PC-3 (cell line): ENCODE measurements at regions not wholly inside any gene's neighbourhood (a gene's known extent, or its start where the extent isn't known, plus 50 kb on each side); places are given as distances from the start of the nearest gene placed in this dataset.

Source experiments
- ATAC-seq: fragments of 200-7000 bp; cut with Tn5 transposase; 2 replicates; pipeline ENCODE4 v1.9.1; 2020; ENCODE audit warnings: mild to moderate bottlenecking, moderate library complexity
- BruUV-seq: library from RNA; stranded (reverse); fragments of 400-500 nt; replicated peaks from 2 replicates; lab custom pipeline; 2021; lab: Mats Ljungman, UMichigan
- CTCF ChIA-PET: fragments of 300-600 bp; sonication (Branson Sonifier 250); formaldehyde crosslinking; loops from one replicate; lab custom pipeline; 2022; ENCODE audit warnings: antibody characterized with exemption; lab: Charles Lee
- POLR2A ChIA-PET: fragments of 300-600 bp; sonication (Branson Sonifier 250); formaldehyde crosslinking; loops from one replicate; lab custom pipeline; 2022; ENCODE audit warnings: antibody characterized with exemption; ENCODE audit not compliant: unreplicated experiment; lab: Charles Lee
- DNase-seq: peaks from one replicate; pipeline ENCODE4 v3.0.0-alpha.2; 2015
- H2AFZ ChIP-seq: fragments of 300-600 bp; sonication (generic); 2 replicates; pipeline ENCODE4 v1.6.0; 2016; ENCODE audit warnings: antibody characterized with exemption, low read length
- H3F3A ChIP-seq: fragments of 300-600 bp; sonication (generic); one replicate; pipeline ENCODE4 v1.6.0; 2017; ENCODE audit warnings: antibody characterized with exemption, low read length, control low read depth, mild to moderate bottlenecking; ENCODE audit not compliant: unreplicated experiment
- H3K27ac ChIP-seq: fragments of 300-600 bp; sonication (generic); 2 replicates; pipeline ENCODE4 v1.5.1; 2016; ENCODE audit warnings: mild to moderate bottlenecking, low read length
- H3K27me3 ChIP-seq: fragments of 300-600 bp; sonication (generic); 2 replicates; pipeline ENCODE4 v1.6.1; 2016; ENCODE audit warnings: low read length, mixed read lengths
- H3K36me3 ChIP-seq: fragments of 300-600 bp; sonication (generic); 2 replicates; pipeline ENCODE4 v1.6.1; 2016; ENCODE audit warnings: low read depth, mixed run types, low read length, mixed read lengths
- H3K4me1 ChIP-seq: fragments of 300-600 bp; sonication (generic); 2 replicates; pipeline ENCODE4 v1.5.1; 2016; ENCODE audit warnings: low read length; ENCODE audit not compliant: insufficient read depth
- H3K4me2 ChIP-seq: fragments of 300-600 bp; sonication (generic); 2 replicates; pipeline ENCODE4 v1.6.0; 2016; ENCODE audit warnings: low read length
- H3K4me3 ChIP-seq: fragments of 300-600 bp; sonication (generic); 2 replicates; pipeline ENCODE4 v1.5.1; 2016; ENCODE audit warnings: mild to moderate bottlenecking, low read length, mixed read lengths
- H3K79me2 ChIP-seq: fragments of 300-600 bp; sonication (generic); 2 replicates; pipeline ENCODE4 v1.6.1; 2017; ENCODE audit warnings: low read length, mixed read lengths
- H3K9ac ChIP-seq: fragments of 300-600 bp; sonication (generic); 2 replicates; pipeline ENCODE4 v1.6.0; 2016; ENCODE audit warnings: mild to moderate bottlenecking, low read length
- H3K9me2 ChIP-seq: fragments of 300-600 bp; sonication (generic); replicated peaks from 2 replicates; pipeline ENCODE4 v1.6.1; 2016; ENCODE audit warnings: mixed run types, low read length, mixed read lengths
- H3K9me3 ChIP-seq: fragments of 300-600 bp; sonication (generic); 2 replicates; pipeline ENCODE4 v1.6.1; 2016; ENCODE audit warnings: low read length, mixed read lengths
- H4K20me1 ChIP-seq: fragments of 300-600 bp; sonication (generic); 2 replicates; pipeline ENCODE4 v1.6.1; 2016; ENCODE audit warnings: low read length, mixed read lengths
- EZH2 ChIP-seq: fragments of 300-600 bp; sonication (generic); IDR thresholded peaks from one replicate; pipeline ENCODE4 v1.6.1; 2017; ENCODE audit warnings: antibody characterized with exemption, mild to moderate bottlenecking, low read length; ENCODE audit not compliant: unreplicated experiment
- EZH2phosphoT487 ChIP-seq: fragments of 300-600 bp; sonication (generic); IDR thresholded peaks from 2 replicates; pipeline ENCODE4 v1.6.1; 2018; ENCODE audit warnings: mild to moderate bottlenecking, antibody characterized with exemption, low read length, borderline replicate concordance
- intact Hi-C: fragments of 100-400 bp; cut with micrococcal nuclease; formaldehyde crosslinking; loops from 2 replicates; pipeline ENCODE4 v1.9.0; 2023
- TF ChIP-seq, protein P1 (sequence below): fragments of 300-600 bp; sonication (generic); conservative IDR thresholded peaks from 2 replicates; pipeline ENCODE4 v1.5.1; 2017; ENCODE audit warnings: antibody characterized with exemption, low read depth, mild to moderate bottlenecking, low read length

DNA sequence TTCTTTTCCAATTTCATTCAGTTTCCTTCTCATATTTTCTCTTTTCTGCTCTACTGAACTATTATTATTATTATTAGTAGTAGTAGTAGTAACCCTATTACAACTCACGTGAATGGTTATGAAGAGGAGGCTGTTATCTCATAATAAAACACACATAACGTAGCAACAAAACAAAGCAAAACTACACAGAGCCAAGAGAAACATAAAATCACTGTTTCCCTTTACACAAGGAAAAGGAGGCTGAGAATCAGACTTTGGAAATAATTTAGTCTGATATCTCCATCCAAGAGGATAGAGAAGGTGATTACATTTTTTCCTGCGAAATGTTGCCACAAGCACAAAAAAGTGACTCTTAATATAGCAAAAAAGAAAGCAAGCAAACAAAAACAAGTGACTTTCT lies 975.8 kb upstream of the FLRT2 start:
- POLR2A ChIA-PET, result no interaction called here
- Histone ChIP-seq H3K4me1 (no peaks in the 10 kb centered on the region), H3K79me2 (no peaks in the 10 kb centered on the region)

DNA sequence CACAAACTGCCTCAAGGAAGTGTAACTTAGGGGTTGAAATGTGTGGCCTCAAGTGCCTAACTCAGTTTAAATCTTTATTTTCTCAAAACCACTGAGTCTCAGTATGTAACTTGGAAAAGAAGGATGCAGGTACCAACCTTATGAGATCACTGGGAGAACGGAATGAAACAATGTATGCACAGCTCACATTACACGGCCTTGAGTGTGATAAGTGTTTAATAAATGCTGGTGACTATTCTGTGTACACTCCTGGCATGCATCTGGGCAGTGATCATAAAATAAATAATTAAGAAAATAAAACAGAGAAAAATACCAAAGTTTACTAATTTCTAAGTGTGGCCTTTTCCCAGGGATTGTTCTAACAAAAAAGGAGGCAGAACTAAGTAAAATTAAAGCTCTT lies 974.5 kb upstream of the FLRT2 start:
- BruUV-seq, result no TSS peak

More for the DNA sequence above, 975.8 kb upstream of the FLRT2 start:
- no peak overlapping the region for H3K4me3 ChIP-seq
- no peak for TF ChIP-seq EZH2
- no peak for TF ChIP-seq EZH2phosphoT487
- TF ChIP-seq, protein P1, sequence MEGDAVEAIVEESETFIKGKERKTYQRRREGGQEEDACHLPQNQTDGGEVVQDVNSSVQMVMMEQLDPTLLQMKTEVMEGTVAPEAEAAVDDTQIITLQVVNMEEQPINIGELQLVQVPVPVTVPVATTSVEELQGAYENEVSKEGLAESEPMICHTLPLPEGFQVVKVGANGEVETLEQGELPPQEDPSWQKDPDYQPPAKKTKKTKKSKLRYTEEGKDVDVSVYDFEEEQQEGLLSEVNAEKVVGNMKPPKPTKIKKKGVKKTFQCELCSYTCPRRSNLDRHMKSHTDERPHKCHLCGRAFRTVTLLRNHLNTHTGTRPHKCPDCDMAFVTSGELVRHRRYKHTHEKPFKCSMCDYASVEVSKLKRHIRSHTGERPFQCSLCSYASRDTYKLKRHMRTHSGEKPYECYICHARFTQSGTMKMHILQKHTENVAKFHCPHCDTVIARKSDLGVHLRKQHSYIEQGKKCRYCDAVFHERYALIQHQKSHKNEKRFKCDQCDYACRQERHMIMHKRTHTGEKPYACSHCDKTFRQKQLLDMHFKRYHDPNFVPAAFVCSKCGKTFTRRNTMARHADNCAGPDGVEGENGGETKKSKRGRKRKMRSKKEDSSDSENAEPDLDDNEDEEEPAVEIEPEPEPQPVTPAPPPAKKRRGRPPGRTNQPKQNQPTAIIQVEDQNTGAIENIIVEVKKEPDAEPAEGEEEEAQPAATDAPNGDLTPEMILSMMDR, result no peak
- CTCF ChIA-PET, result no interaction called here
- H3K4me2 ChIP-seq, result no peak overlapping the region
- ATAC-seq (no peak), DNase-seq (no peak)
- 0 out of 2 replicates have a peak, but pooled peaks cover 8% of the 10 kb centered on the region for H3K9me3 ChIP-seq
- H3K36me3 ChIP-seq, result no peaks in the 10 kb centered on the region
- no peaks in the 10 kb centered on the region for H3F3A ChIP-seq
- intact Hi-C loops, result no loop called here
- H3K9me2 ChIP-seq, result no peaks in the 10 kb centered on the region
- no peaks in the 10 kb centered on the region for H4K20me1 ChIP-seq
- no peak overlapping the region for H2AFZ ChIP-seq
- H3K9ac ChIP-seq, result no peak overlapping the region
- H3K27ac ChIP-seq, result no peak overlapping the region
- BruUV-seq, result no TSS peak
- no peaks in the 10 kb centered on the region for H3K27me3 ChIP-seq

DNA sequence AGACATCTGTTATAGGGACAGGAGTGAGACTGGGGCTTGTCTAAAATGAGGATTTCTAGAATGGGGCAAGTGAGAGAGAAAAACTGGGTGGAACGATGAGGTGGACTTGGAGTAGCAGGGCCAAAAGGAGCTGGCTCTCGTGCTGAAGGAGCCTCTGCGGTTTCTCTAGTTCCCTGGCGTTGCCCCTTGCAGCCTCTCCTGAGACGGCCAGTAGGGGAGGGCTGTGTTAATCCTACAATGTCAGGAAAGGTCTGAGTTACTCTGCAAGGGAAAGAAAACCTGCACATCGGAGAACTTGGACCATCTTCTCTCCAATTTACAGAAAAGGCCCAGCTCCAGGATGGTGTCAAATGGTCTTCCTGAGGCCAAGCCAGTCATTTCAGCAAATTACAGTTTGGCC lies 963.8 kb upstream of the FLRT2 start:
- Histone ChIP-seq H4K20me1 (no peaks in the 10 kb centered on the region), H3K27ac (no peak overlapping the region), H3K9ac (no peak overlapping the region), H3K4me1 (no peaks in the 10 kb centered on the region), H3K9me2 (no peaks in the 10 kb centered on the region), H3K4me2 (no peak overlapping the region), H3K9me3 (no peaks in the 10 kb centered on the region), H2AFZ (no peak overlapping the region), H3F3A (no peaks in the 10 kb centered on the region), H3K27me3 (no peaks in the 10 kb centered on the region), H3K4me3 (no peak overlapping the region), H3K79me2 (no peaks in the 10 kb centered on the region), H3K36me3 (no peaks in the 10 kb centered on the region)
- BruUV-seq, result no TSS peak
- CTCF ChIA-PET, result no interaction called here
- ATAC-seq, result no peak
- POLR2A ChIA-PET, result no interaction called here
- TF ChIP-seq, protein P1, result no peak
- TF ChIP-seq EZH2, result no peak
- TF ChIP-seq EZH2phosphoT487, result no peak
- intact Hi-C loops, result no loop called here
- no peak for DNase-seq

More for the DNA sequence above, 974.5 kb upstream of the FLRT2 start:
- POLR2A ChIA-PET, result no interaction called here
- Histone ChIP-seq H2AFZ (no peak overlapping the region), H3K9me2 (no peaks in the 10 kb centered on the region), H3K9me3 (0 out of 2 replicates have a peak, but pooled peaks cover 8% of the 10 kb centered on the region), H3K27ac (no peak overlapping the region), H4K20me1 (no peaks in the 10 kb centered on the region), H3K4me3 (no peak overlapping the region), H3K4me1 (no peaks in the 10 kb centered on the region), H3K36me3 (no peaks in the 10 kb centered on the region), H3K9ac (no peak overlapping the region), H3F3A (no peaks in the 10 kb centered on the region), H3K4me2 (no peak overlapping the region), H3K27me3 (no peaks in the 10 kb centered on the region), H3K79me2 (no peaks in the 10 kb centered on the region)
- CTCF ChIA-PET, result no interaction called here
- TF ChIP-seq, protein P1, result no peak
- TF ChIP-seq EZH2 (no peak), EZH2phosphoT487 (no peak)
- no peak for ATAC-seq
- intact Hi-C loops, result no loop called here
- DNase-seq, result no peak
